SK-N-SH treated with all-trans-retinoic acid at 6 μM for 48 hours (cell line): ENCODE measurements at regions not wholly inside any gene's neighbourhood (a gene's known extent, or its start where the extent isn't known, plus 50 kb on each side); places are given as distances from the start of the nearest gene placed in this dataset.

Experiments
- ATAC-seq: fragments of 200-7000 bp; cut with Tn5 transposase; 3 replicates; pipeline ENCODE4 v1.9.1; 2020; ENCODE audit warnings: mild to moderate bottlenecking, moderate library complexity
- ARNTL ChIP-seq: fragments of 450-650 bp; formaldehyde crosslinking; IDR thresholded peaks from 2 replicates; pipeline ENCODE4 v1.5.0; 2020; ENCODE audit warnings: low read depth, mild to moderate bottlenecking, moderate library complexity, borderline replicate concordance
- BACH2 ChIP-seq: fragments of 250-450 bp; sonication (Bioruptor Pico); IDR thresholded peaks from 2 replicates; pipeline ENCODE4 v1.9.0; 2021; ENCODE audit warnings: mild to moderate bottlenecking, borderline replicate concordance
- CREB5 ChIP-seq: fragments of 250-450 bp; sonication (Bioruptor Pico); IDR thresholded peaks from 2 replicates; pipeline ENCODE4 v1.5.1; 2020; ENCODE audit warnings: low read depth, mild to moderate bottlenecking, moderate library complexity
- CSDC2 ChIP-seq: fragments of 250-450 bp; sonication (Bioruptor Pico); IDR thresholded peaks from 2 replicates; pipeline ENCODE4 v1.5.0; 2020; ENCODE audit warnings: mild to moderate bottlenecking, moderate library complexity
- CSRNP3 ChIP-seq: fragments of 250-450 bp; sonication (Bioruptor Pico); IDR thresholded peaks from 2 replicates; pipeline ENCODE4 v1.5.1; 2021; ENCODE audit warnings: mild to moderate bottlenecking, moderate library complexity
- ESRRG ChIP-seq: fragments of 250-450 bp; sonication (Bioruptor Pico); IDR thresholded peaks from 2 replicates; pipeline ENCODE4 v1.6.1; 2021; ENCODE audit warnings: mild to moderate bottlenecking
- GLIS3 ChIP-seq: fragments of 250-450 bp; sonication (Bioruptor Pico); IDR thresholded peaks from 2 replicates; pipeline ENCODE4 v1.5.0; 2020; ENCODE audit warnings: mild to moderate bottlenecking, moderate library complexity
- OSR1 ChIP-seq: fragments of 250-450 bp; sonication (Bioruptor Pico); IDR thresholded peaks from 2 replicates; pipeline ENCODE4 v1.8.0; 2022; ENCODE audit warnings: moderate library complexity, mild to moderate bottlenecking, inconsistent platforms
- POU6F1 ChIP-seq: fragments of 250-450 bp; sonication (Bioruptor Pico); IDR thresholded peaks from 2 replicates; pipeline ENCODE4 v1.8.0; 2021; ENCODE audit warnings: low read depth, mild to moderate bottlenecking, moderate library complexity, borderline replicate concordance
- RARB ChIP-seq: fragments of 250-450 bp; sonication (Bioruptor Pico); IDR thresholded peaks from 2 replicates; pipeline ENCODE4 v1.8.0; 2021; ENCODE audit warnings: mild to moderate bottlenecking, moderate library complexity
- TCF4 ChIP-seq: fragments of 250-450 bp; sonication (Bioruptor Pico); IDR thresholded peaks from 2 replicates; pipeline ENCODE4 v1.8.0; 2021; ENCODE audit warnings: mild to moderate bottlenecking, moderate library complexity, borderline replicate concordance
- TOX ChIP-seq: fragments of 250-450 bp; sonication (Bioruptor Pico); IDR thresholded peaks from 2 replicates; pipeline ENCODE4 v1.8.0; 2021; ENCODE audit warnings: mild to moderate bottlenecking, moderate library complexity, borderline replicate concordance
- ZC3H10 ChIP-seq: fragments of 250-450 bp; sonication (Bioruptor Pico); IDR thresholded peaks from 2 replicates; pipeline ENCODE4 v1.5.1; 2021; ENCODE audit warnings: mild to moderate bottlenecking, moderate library complexity
- ZFP3 ChIP-seq: fragments of 250-450 bp; sonication (Bioruptor Pico); IDR thresholded peaks from 2 replicates; pipeline ENCODE4 v1.5.0; 2020; ENCODE audit warnings: mild to moderate bottlenecking, moderate library complexity
- ZFP30 ChIP-seq: fragments of 450-650 bp; formaldehyde crosslinking; IDR thresholded peaks from 2 replicates; pipeline ENCODE4 v1.5.0; 2022; ENCODE audit warnings: mild to moderate bottlenecking, moderate library complexity
- ZNF565 ChIP-seq: fragments of 450-650 bp; formaldehyde crosslinking; conservative IDR thresholded peaks from 2 replicates; pipeline ENCODE4 v1.5.0; 2020; ENCODE audit warnings: low read depth, mild to moderate bottlenecking, moderate library complexity
- ZNF70 ChIP-seq: fragments of 450-650 bp; formaldehyde crosslinking; IDR thresholded peaks from 2 replicates; pipeline ENCODE4 v1.5.0; 2020; ENCODE audit warnings: mild to moderate bottlenecking, moderate library complexity
- ZNF8 ChIP-seq: fragments of 450-650 bp; formaldehyde crosslinking; IDR thresholded peaks from 2 replicates; pipeline ENCODE4 v1.5.0; 2020; ENCODE audit warnings: mild to moderate bottlenecking, moderate library complexity
- TF ChIP-seq, protein P1 (sequence below): fragments of 250-450 bp; sonication (Bioruptor Pico); IDR thresholded peaks from 2 replicates; pipeline ENCODE4 v1.5.0; 2020; ENCODE audit warnings: mild to moderate bottlenecking, moderate library complexity

GRCh38 chr12:23356927-23357708 is 592.4 kb downstream of the SOX5 start:
- ATAC-seq = no peak
- TF ChIP-seq ZFP30 (CRISPR knock-in tag) (no peak), CSRNP3 (CRISPR knock-in tag) (no peak), OSR1 (CRISPR knock-in tag) (no peak), CSDC2 (CRISPR knock-in tag) (no peak), ZC3H10 (CRISPR knock-in tag) (no peak), ZNF70 (CRISPR knock-in tag) (no peak), ZNF565 (CRISPR knock-in tag) (no peak), BACH2 (CRISPR knock-in tag) (no peak), POU6F1 (CRISPR knock-in tag) (no peak), ESRRG (CRISPR knock-in tag) (no peak), TOX (CRISPR knock-in tag) (no peak), RARB (CRISPR knock-in tag) (no peak)
- TF ChIP-seq, protein P1, sequence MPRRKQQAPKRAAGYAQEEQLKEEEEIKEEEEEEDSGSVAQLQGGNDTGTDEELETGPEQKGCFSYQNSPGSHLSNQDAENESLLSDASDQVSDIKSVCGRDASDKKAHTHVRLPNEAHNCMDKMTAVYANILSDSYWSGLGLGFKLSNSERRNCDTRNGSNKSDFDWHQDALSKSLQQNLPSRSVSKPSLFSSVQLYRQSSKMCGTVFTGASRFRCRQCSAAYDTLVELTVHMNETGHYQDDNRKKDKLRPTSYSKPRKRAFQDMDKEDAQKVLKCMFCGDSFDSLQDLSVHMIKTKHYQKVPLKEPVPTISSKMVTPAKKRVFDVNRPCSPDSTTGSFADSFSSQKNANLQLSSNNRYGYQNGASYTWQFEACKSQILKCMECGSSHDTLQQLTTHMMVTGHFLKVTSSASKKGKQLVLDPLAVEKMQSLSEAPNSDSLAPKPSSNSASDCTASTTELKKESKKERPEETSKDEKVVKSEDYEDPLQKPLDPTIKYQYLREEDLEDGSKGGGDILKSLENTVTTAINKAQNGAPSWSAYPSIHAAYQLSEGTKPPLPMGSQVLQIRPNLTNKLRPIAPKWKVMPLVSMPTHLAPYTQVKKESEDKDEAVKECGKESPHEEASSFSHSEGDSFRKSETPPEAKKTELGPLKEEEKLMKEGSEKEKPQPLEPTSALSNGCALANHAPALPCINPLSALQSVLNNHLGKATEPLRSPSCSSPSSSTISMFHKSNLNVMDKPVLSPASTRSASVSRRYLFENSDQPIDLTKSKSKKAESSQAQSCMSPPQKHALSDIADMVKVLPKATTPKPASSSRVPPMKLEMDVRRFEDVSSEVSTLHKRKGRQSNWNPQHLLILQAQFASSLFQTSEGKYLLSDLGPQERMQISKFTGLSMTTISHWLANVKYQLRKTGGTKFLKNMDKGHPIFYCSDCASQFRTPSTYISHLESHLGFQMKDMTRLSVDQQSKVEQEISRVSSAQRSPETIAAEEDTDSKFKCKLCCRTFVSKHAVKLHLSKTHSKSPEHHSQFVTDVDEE (CRISPR knock-in tag) = no peak

DNA sequence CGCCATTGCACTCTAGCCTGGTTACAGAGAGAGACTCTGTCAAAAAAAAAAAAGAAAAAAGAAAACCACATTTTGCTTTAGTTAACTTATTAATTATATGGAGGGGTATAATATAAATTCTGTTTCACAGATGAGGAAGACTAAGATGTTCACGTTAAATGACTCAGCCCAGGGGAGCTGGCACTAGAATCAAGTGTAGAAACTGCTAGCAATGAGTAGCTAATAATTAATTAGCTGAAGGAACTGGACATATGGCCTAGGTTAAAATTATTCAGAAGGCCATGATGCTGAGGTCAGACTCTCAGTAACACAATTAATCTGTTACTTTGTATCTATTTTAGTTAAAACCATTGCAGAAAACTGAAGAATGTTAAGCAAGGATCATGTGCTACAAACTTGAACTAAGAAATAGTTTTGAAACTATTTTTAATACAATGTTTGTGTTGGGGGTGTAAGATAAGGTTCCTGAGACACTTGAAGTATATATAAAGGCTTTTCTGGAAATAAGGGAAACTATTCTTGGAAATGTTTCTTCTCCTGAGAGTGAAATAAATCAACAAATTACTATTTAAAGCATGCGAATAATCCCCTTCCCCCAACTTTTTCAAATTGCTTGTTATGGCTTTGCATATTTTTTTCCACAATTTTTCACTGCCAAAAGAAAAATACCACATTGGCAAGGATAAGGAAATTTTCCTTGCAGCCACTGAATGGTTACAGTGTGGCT is 589.3 kb downstream of the SOX5 start:
- TF ChIP-seq CSDC2 (CRISPR knock-in tag) = no peak
- TF ChIP-seq TCF4 (CRISPR knock-in tag) = no peak
- no peak for TF ChIP-seq ZNF8 (CRISPR knock-in tag)
- no peak for TF ChIP-seq OSR1 (CRISPR knock-in tag)
- no peak for TF ChIP-seq BACH2 (CRISPR knock-in tag)
- TF ChIP-seq, protein P1 (CRISPR knock-in tag) = no peak
- no peak for ATAC-seq

DNA sequence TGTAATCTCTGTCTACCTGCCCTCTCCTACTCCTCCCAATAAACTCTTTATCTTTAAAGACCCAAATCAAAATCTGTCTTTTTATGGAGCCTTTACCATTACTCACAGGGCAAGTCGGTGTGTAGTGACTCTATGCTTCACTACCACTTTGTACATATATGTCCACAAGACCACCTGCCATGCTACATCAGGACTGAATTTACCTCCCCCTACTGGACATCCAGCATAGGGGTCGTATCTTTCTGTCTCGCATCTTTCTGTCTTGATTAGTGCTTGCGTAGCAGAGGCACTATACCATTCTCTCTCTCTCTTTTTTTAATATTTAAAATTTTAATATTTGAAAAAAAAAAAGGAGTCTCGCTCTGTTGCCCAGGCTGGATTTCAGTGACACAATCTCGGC is 587.5 kb downstream of the SOX5 start:
- TF ChIP-seq ARNTL = no peak
- TF ChIP-seq ZNF565 (CRISPR knock-in tag) = no peak
- TF ChIP-seq CSDC2 (CRISPR knock-in tag) = no peak
- no peak for TF ChIP-seq POU6F1 (CRISPR knock-in tag)
- no peak for TF ChIP-seq OSR1 (CRISPR knock-in tag)
- TF ChIP-seq ESRRG (CRISPR knock-in tag) = no peak
- TF ChIP-seq ZFP30 (CRISPR knock-in tag) = no peak
- TF ChIP-seq RARB (CRISPR knock-in tag) = no peak
- TF ChIP-seq CREB5 (CRISPR knock-in tag) = no peak
- TF ChIP-seq, protein P1 (CRISPR knock-in tag) = no peak
- TF ChIP-seq ZNF70 (CRISPR knock-in tag) = no peak
- no peak for TF ChIP-seq ZC3H10 (CRISPR knock-in tag)
- TF ChIP-seq ZFP3 = no peak
- no peak for TF ChIP-seq TOX (CRISPR knock-in tag)
- no peak for TF ChIP-seq GLIS3 (CRISPR knock-in tag)
- no peak for TF ChIP-seq BACH2 (CRISPR knock-in tag)
- ATAC-seq = no peak
